BJ (cell line): ENCODE measurements at regions not wholly inside any gene's neighbourhood (a gene's known extent, or its start where the extent isn't known, plus 50 kb on each side); places are given as distances from the start of the nearest gene placed in this dataset.

Experiments used
- CTCF ChIA-PET: fragments of 350-600 bp; formaldehyde crosslinking; extraction: SDS; loops from one replicate; lab custom pipeline; 2021; ENCODE audit warnings: antibody characterized with exemption, inconsistent platforms; lab: Yijun Ruan, JAX
- POLR2A ChIA-PET: fragments of 300-600 bp; sonication (Branson Sonifier 250); formaldehyde crosslinking; extraction: SDS; loops from one replicate; lab custom pipeline; 2021; ENCODE audit warnings: antibody characterized with exemption; lab: Charles Lee
- DNase-seq: peaks from one replicate; pipeline ENCODE4 v3.0.0-alpha.2; 2011; ENCODE audit warnings: low read depth
- H3K27me3 ChIP-seq: 2 replicates; pipeline ENCODE4 v1.6.0; 2011; ENCODE audit warnings: low read length; ENCODE audit not compliant: control insufficient read depth, insufficient read depth
- H3K36me3 ChIP-seq: 2 replicates; pipeline ENCODE4 v1.5.1; 2011; ENCODE audit warnings: low read length; ENCODE audit not compliant: control insufficient read depth, insufficient read depth
- H3K4me3 ChIP-seq: 2 replicates; pipeline ENCODE4 v1.5.1; 2011; ENCODE audit warnings: low read depth, mild to moderate bottlenecking, control low read depth, low read length
- TF ChIP-seq, protein P1 (sequence below): IDR thresholded peaks from 2 replicates; pipeline ENCODE4 v1.5.1; 2011; ENCODE audit warnings: low read depth, mild to moderate bottlenecking, control low read depth, inconsistent platforms, low read length, moderate library complexity; ENCODE audit not compliant: insufficient read depth

DNA sequence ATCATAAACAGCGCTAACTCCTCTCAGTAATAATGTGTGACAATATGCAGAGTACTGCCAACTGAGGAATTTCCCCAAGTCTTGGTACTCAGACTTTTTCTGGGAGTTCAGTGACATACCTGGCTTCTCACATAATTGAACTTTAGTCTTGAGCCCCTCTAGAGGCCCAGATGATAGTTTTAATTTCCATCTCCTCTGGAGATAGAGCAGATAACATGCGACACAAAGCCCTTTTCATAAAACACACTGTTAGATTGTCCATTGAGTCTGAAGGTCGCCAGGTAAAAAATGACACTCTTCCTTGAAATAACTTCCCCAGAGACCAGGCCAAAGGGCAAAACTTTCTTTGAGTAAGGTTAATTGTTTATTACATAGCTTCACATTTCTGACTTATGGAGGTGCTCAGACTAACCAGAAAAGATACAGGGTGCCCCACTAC is 476.0 kb downstream of the RASEF start:
- H3K4me3 ChIP-seq = no peak overlapping the region
- POLR2A ChIA-PET = no interaction called here
- peaks cover 2% of the 10 kb centered on the region; the same call in 1 of the 2 replicates for H3K27me3 ChIP-seq
- no peak for DNase-seq
- TF ChIP-seq, protein P1, sequence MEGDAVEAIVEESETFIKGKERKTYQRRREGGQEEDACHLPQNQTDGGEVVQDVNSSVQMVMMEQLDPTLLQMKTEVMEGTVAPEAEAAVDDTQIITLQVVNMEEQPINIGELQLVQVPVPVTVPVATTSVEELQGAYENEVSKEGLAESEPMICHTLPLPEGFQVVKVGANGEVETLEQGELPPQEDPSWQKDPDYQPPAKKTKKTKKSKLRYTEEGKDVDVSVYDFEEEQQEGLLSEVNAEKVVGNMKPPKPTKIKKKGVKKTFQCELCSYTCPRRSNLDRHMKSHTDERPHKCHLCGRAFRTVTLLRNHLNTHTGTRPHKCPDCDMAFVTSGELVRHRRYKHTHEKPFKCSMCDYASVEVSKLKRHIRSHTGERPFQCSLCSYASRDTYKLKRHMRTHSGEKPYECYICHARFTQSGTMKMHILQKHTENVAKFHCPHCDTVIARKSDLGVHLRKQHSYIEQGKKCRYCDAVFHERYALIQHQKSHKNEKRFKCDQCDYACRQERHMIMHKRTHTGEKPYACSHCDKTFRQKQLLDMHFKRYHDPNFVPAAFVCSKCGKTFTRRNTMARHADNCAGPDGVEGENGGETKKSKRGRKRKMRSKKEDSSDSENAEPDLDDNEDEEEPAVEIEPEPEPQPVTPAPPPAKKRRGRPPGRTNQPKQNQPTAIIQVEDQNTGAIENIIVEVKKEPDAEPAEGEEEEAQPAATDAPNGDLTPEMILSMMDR = no peak
- H3K36me3 ChIP-seq = no peaks in the 10 kb centered on the region
- CTCF ChIA-PET = no interaction called here

DNA sequence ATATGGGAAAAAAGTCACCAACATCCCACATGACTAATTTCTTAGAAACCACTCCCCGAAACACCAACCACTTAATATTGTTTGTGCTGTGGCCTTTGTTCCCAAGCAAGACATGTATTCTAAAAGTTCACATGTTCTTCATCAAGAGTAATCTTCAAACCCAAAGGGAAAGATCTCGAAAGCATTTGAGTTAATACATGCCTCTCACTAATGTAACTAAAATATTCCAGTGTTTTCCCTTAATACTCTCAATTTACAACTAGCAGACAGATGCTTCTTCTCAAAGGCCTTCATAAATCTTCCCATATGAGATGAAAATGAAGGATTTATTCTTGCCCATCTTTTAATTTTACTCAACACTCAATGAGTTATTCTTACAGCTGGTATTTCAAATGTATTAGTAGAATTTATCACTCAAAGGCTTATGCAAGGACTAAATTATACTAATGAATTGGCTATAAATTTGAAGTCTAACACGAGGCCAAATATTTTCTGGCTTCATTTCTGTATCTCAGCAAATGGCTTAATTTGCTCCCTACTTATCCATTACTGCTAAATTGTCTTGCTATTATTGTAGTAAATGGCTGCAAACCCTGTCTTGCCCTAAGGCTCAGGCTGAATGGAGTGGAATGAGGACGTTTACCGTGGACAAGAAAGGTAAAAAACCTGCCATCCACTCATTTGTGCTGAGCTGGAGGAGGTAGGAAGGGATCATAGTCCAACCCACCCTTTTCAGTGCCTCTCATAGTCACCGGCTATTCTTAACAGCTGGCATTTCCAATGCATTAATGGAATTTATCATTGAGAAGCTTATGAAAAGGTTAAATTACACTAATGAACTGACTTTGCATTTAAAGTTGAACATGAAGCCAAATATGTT is 474.4 kb downstream of the RASEF start:
- ChIA-PET CTCF (no interaction called here), POLR2A (no interaction called here)
- Histone ChIP-seq H3K4me3 (no peak overlapping the region), H3K36me3 (no peaks in the 10 kb centered on the region), H3K27me3 (peaks cover 2% of the 10 kb centered on the region; the same call in 1 of the 2 replicates)
- no peak for DNase-seq
- TF ChIP-seq, protein P1 = no peak

DNA sequence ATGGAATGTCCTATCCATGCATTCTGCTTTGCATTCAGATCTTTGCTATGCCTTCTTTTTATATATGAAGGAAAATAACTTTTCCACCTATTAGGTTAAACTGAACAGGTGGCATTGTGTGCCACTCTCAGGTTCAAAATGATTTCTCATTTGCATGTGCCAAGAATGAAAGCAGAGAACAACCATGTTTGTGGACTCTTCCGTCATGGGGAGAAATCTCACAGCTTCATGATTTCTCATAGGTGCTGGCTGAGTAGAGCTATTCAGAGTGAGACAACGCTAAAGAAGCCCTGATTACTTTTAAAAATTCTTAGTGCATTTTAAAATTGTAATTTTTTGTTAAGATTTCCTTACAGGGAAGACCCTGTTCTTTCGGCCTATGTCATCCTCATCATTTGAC is 472.1 kb downstream of the RASEF start:
- POLR2A ChIA-PET = no interaction called here
- Histone ChIP-seq H3K27me3 (peaks cover 2% of the 10 kb centered on the region; the same call in 1 of the 2 replicates), H3K36me3 (no peaks in the 10 kb centered on the region), H3K4me3 (no peak overlapping the region)
- TF ChIP-seq, protein P1 = no peak
- DNase-seq = no peak
- CTCF ChIA-PET = no interaction called here

DNA sequence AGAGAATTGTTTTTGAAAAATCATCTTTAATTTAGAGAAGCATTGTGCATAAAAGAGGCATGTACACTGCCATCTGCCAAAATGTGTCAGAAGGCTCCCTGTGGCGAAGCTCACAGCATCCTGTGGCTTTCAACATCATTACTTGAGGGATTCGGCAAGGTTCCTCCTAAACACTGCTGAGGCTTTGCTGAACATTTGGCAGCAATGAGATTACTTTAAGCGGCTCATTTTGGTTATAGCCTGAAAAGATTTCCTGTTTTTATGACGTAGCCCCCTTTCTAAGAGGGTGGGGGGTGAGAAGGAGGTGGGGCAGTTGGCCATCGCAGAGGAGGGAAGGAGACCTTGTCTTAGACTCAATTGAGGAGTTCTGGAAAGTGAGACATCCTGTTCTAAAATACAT is 469.4 kb downstream of the RASEF start:
- no peak for DNase-seq
- POLR2A ChIA-PET = no interaction called here
- TF ChIP-seq, protein P1 = no peak
- Histone ChIP-seq H3K4me3 (no peak overlapping the region), H3K27me3 (peaks cover 2% of the 10 kb centered on the region; the same call in 1 of the 2 replicates), H3K36me3 (no peaks in the 10 kb centered on the region)
- CTCF ChIA-PET = interaction anchor here (1.1 kb wide), 1 partner anchor 13 kb away, joined by 3 read pairs; no protein-coding TSS in a partner anchor

DNA sequence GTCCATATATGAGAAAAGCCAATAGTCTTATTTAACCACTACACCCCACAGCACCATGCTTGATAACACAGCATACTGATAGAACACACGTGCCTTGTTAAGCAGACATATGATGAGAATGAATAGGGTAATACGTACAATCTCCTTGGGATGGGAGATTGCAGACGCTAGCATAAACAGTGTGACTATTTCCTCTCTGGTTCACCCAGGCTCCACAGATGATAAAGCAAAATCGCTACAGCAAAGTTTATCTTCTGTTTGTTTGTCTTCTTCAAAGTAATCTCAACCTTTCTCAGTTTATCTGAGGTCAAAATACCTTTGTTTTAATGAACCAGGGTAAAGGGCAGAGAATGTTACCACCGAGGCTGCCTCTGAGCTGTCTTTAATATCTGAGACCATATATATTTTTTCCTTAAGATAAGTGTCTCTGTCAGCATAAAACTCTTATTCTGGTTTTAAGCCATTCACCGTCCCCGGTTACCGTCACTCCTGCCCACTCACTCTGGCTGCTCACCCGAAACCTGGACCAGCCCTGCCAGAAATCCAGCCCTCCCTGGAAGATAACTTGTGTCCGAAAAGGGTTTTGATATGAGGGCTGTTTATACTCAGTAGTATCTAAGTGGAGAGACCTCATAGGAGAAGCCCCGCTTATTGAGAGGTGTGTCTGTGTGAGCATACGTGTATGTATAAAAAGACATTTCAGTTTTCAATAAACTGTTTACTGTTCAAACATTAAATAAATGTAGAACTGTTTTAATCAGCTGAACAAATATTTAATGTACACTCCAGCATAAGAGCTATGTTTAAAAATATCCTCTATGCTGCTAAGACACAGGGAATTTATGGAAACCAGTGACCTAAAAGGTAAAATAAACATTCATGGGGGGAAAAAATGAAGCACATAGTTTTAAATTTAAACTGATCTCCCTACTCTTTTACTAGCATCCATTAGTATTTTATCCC is 465.4 kb downstream of the RASEF start:
- ChIA-PET CTCF (interaction anchor here (1.2 kb wide), 1 partner anchor 9 kb away, joined by 3 read pairs; no protein-coding TSS in a partner anchor), POLR2A (no interaction called here)
- H3K4me3 ChIP-seq = no peak overlapping the region
- no peaks in the 10 kb centered on the region for H3K36me3 ChIP-seq
- no peaks in the 10 kb centered on the region; the same call in 1 of the 2 replicates for H3K27me3 ChIP-seq
- no peak for DNase-seq
- TF ChIP-seq, protein P1 = no peak
